ENCODE measurements at regions not wholly inside any gene's neighbourhood (a gene's known extent, or its start where the extent isn't known, plus 50 kb on each side); places are given as distances from the start of the nearest gene placed in this dataset.

- peaks cover 3% of the 10 kb centered on the region for H3K4me1 Mint-ChIP-seq (ENCODE audit: unreplicated experiment)
- no peaks in the 10 kb centered on the region for H3K9me3 Mint-ChIP-seq (ENCODE audit: unreplicated experiment)
- no peaks in the 10 kb centered on the region for H3K27me3 Mint-ChIP-seq (ENCODE audit: unreplicated experiment)
- no peak for DNase-seq (ENCODE audit: low spot score)
- peaks cover 5% of the 10 kb centered on the region for H3K36me3 Mint-ChIP-seq (ENCODE audit: low read depth, unreplicated experiment)
- no peak overlapping the region for H3K27ac Mint-ChIP-seq (ENCODE audit: unreplicated experiment)
- TF ChIP-seq, protein P1, sequence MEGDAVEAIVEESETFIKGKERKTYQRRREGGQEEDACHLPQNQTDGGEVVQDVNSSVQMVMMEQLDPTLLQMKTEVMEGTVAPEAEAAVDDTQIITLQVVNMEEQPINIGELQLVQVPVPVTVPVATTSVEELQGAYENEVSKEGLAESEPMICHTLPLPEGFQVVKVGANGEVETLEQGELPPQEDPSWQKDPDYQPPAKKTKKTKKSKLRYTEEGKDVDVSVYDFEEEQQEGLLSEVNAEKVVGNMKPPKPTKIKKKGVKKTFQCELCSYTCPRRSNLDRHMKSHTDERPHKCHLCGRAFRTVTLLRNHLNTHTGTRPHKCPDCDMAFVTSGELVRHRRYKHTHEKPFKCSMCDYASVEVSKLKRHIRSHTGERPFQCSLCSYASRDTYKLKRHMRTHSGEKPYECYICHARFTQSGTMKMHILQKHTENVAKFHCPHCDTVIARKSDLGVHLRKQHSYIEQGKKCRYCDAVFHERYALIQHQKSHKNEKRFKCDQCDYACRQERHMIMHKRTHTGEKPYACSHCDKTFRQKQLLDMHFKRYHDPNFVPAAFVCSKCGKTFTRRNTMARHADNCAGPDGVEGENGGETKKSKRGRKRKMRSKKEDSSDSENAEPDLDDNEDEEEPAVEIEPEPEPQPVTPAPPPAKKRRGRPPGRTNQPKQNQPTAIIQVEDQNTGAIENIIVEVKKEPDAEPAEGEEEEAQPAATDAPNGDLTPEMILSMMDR (IDR thresholded peaks at IDR 0.05; ENCODE audit: unreplicated experiment), result no peak
- H3K4me3 Mint-ChIP-seq (ENCODE audit: unreplicated experiment), result no peak overlapping the region
Measured at GRCh38 chr7:118583641-118584040, 359.1 kb downstream of the ANKRD7 start.

- TF ChIP-seq, protein P1 (IDR thresholded peaks at IDR 0.05; ENCODE audit: unreplicated experiment), result no peak
- DNase-seq (ENCODE audit: low spot score), result no peak
- Mint-ChIP-seq H3K4me1 (ENCODE audit: unreplicated experiment) (no peaks in the 10 kb centered on the region), H3K27ac (ENCODE audit: unreplicated experiment) (no peak overlapping the region), H3K9me3 (ENCODE audit: unreplicated experiment) (no peaks in the 10 kb centered on the region), H3K36me3 (ENCODE audit: low read depth, unreplicated experiment) (peaks cover 5% of the 10 kb centered on the region), H3K27me3 (ENCODE audit: unreplicated experiment) (peaks cover 3% of the 10 kb centered on the region), H3K4me3 (ENCODE audit: unreplicated experiment) (no peak overlapping the region)
Measured at GRCh38 chr7:118586248-118586647, 361.7 kb downstream of the ANKRD7 start.

DNA sequence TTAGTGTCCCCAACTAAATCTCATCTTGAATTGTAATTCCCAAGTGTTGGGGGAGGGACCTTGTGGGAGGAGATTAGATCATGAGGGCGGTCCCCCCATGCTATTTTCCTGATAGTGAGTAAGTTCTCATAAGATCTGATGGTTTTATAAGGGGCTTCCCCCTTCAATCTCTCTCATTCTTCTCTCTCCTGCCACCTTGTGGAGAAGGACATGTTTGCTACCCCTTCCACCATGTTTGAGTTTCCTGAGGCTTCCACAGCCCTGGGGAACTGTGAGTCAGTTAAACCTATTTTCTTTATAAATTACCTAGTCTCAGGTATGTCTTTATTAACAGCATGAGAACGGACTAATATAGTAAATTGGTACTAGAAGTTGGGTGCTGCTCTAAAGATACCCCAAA, 365.6 kb downstream of the ANKRD7 start:
- Mint-ChIP-seq H3K9me3 (ENCODE audit: unreplicated experiment) (no peaks in the 10 kb centered on the region), H3K27ac (ENCODE audit: unreplicated experiment) (no peak overlapping the region), H3K4me3 (ENCODE audit: unreplicated experiment) (no peak overlapping the region), H3K4me1 (ENCODE audit: unreplicated experiment) (no peaks in the 10 kb centered on the region), H3K27me3 (ENCODE audit: unreplicated experiment) (peaks cover 3% of the 10 kb centered on the region), H3K36me3 (ENCODE audit: low read depth, unreplicated experiment) (peaks cover 5% of the 10 kb centered on the region)
- TF ChIP-seq, protein P1 (IDR thresholded peaks at IDR 0.05; ENCODE audit: unreplicated experiment), result peak; percentile 51
- peak; percentile 22 for DNase-seq (ENCODE audit: low spot score)

DNA sequence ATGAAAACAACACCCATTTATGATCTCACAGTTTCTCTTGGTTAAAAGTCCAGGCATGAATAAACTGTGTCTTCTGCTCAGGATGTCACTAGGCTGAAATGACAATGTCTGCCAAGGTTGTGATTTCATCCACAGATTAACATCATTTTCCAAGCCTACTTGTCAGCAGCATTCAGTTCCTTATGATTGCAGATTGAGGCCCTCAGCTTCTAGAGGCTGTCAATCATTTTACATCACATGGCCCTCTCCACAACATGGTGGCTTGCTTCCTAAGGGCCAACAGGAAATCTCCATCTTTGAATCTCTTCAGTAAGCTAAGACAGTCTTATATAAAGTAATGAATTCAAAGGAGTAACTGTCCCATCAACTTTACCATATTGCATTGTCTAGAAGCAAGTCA, 377.6 kb downstream of the ANKRD7 start:
- Mint-ChIP-seq H3K4me3 (ENCODE audit: unreplicated experiment) (no peak overlapping the region), H3K36me3 (ENCODE audit: low read depth, unreplicated experiment) (no peaks in the 10 kb centered on the region)
- TF ChIP-seq, protein P1 (IDR thresholded peaks at IDR 0.05; ENCODE audit: unreplicated experiment), result no peak

DNA sequence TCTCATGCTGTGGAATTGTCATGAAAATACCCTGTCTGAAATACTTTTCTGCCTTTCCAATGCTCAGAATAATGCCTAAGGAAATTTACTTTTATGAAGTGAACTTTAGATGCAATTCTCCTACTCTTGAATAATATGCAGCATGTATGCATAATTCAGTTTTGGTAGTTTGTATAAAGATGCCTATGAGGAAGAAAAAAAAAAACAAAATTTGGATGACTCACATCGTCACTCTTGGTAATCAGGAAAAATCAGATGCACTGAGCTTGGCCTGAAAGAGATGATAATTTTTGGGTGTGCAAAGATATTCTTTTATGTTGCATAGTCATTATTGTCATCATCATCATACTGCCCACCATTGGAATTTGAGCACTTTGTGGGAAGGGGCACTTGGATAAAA, 382.1 kb downstream of the ANKRD7 start:
- TF ChIP-seq, protein P1 (IDR thresholded peaks at IDR 0.05; ENCODE audit: unreplicated experiment), result no peak
- peaks cover 2% of the 10 kb centered on the region for H3K27me3 Mint-ChIP-seq (ENCODE audit: unreplicated experiment)
- H3K4me1 Mint-ChIP-seq (ENCODE audit: unreplicated experiment), result no peaks in the 10 kb centered on the region
- H3K27ac Mint-ChIP-seq (ENCODE audit: unreplicated experiment), result no peak overlapping the region
- H3K36me3 Mint-ChIP-seq (ENCODE audit: low read depth, unreplicated experiment), result no peaks in the 10 kb centered on the region
- no peak overlapping the region for H3K4me3 Mint-ChIP-seq (ENCODE audit: unreplicated experiment)
- no peaks in the 10 kb centered on the region for H3K9me3 Mint-ChIP-seq (ENCODE audit: unreplicated experiment)
- no peak for DNase-seq (ENCODE audit: low spot score)

More for the DNA sequence above, 377.6 kb downstream of the ANKRD7 start:
- Mint-ChIP-seq H3K9me3 (ENCODE audit: unreplicated experiment) (no peaks in the 10 kb centered on the region), H3K27me3 (ENCODE audit: unreplicated experiment) (peaks cover 1% of the 10 kb centered on the region), H3K4me1 (ENCODE audit: unreplicated experiment) (no peaks in the 10 kb centered on the region), H3K27ac (ENCODE audit: unreplicated experiment) (no peak overlapping the region)
- DNase-seq (ENCODE audit: low spot score), result no peak
